ENCODE measurements at regions not wholly inside any gene's neighbourhood (a gene's known extent, or its start where the extent isn't known, plus 50 kb on each side); places are given as distances from the start of the nearest gene placed in this dataset.

GRCh38 chr6:165748390-165748789 lies 85.3 kb upstream of the PDE10A start:
- TF ChIP-seq EGR1 (IDR thresholded peaks at IDR 0.05; ENCODE audit: low read depth in 2 of 2) (no peak), CTCF (IDR thresholded peaks at IDR 0.05; ENCODE audit: low read depth, low read length, missing input control) (no peak), RAD21 (IDR thresholded peaks at IDR 0.05) (no peak), MAX (IDR thresholded peaks at IDR 0.05) (no peak), SP1 (IDR thresholded peaks at IDR 0.05) (no peak), FOXA2 (IDR thresholded peaks at IDR 0.05) (no peak), YY1 (IDR thresholded peaks at IDR 0.05) (no peak), NR2F2 (IDR thresholded peaks at IDR 0.05) (no peak), TAF1 (conservative IDR thresholded peaks at IDR 0.05) (no peak), GABPA (IDR thresholded peaks at IDR 0.05 in 1 of 2, conservative IDR thresholded peaks at IDR 0.05 in 1 of 2) (no peak)
- TF ChIP-seq, protein P1, sequence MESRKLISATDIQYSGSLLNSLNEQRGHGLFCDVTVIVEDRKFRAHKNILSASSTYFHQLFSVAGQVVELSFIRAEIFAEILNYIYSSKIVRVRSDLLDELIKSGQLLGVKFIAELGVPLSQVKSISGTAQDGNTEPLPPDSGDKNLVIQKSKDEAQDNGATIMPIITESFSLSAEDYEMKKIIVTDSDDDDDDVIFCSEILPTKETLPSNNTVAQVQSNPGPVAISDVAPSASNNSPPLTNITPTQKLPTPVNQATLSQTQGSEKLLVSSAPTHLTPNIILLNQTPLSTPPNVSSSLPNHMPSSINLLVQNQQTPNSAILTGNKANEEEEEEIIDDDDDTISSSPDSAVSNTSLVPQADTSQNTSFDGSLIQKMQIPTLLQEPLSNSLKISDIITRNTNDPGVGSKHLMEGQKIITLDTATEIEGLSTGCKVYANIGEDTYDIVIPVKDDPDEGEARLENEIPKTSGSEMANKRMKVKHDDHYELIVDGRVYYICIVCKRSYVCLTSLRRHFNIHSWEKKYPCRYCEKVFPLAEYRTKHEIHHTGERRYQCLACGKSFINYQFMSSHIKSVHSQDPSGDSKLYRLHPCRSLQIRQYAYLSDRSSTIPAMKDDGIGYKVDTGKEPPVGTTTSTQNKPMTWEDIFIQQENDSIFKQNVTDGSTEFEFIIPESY (IDR thresholded peaks at IDR 0.05): no peak
- TF ChIP-seq, protein P2, sequence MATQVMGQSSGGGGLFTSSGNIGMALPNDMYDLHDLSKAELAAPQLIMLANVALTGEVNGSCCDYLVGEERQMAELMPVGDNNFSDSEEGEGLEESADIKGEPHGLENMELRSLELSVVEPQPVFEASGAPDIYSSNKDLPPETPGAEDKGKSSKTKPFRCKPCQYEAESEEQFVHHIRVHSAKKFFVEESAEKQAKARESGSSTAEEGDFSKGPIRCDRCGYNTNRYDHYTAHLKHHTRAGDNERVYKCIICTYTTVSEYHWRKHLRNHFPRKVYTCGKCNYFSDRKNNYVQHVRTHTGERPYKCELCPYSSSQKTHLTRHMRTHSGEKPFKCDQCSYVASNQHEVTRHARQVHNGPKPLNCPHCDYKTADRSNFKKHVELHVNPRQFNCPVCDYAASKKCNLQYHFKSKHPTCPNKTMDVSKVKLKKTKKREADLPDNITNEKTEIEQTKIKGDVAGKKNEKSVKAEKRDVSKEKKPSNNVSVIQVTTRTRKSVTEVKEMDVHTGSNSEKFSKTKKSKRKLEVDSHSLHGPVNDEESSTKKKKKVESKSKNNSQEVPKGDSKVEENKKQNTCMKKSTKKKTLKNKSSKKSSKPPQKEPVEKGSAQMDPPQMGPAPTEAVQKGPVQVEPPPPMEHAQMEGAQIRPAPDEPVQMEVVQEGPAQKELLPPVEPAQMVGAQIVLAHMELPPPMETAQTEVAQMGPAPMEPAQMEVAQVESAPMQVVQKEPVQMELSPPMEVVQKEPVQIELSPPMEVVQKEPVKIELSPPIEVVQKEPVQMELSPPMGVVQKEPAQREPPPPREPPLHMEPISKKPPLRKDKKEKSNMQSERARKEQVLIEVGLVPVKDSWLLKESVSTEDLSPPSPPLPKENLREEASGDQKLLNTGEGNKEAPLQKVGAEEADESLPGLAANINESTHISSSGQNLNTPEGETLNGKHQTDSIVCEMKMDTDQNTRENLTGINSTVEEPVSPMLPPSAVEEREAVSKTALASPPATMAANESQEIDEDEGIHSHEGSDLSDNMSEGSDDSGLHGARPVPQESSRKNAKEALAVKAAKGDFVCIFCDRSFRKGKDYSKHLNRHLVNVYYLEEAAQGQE (IDR thresholded peaks at IDR 0.05): no peak
